Right lobe of liver (tissue), 4 donors: ENCODE measurements at regions not wholly inside any gene's neighbourhood (a gene's known extent, or its start where the extent isn't known, plus 50 kb on each side); places are given as distances from the start of the nearest gene placed in this dataset.

Experiments
- CTCF ChIP-seq, 4 donors: fragments of 200-600 bp in 3 of 4; fragments of 450-650 bp in 1 of 4; IDR thresholded peaks; one replicate each; pipeline versions ENCODE4 v1.5.1 to v1.8.0; 2016 to 2022; ENCODE audit warnings: antibody characterized with exemption in 4 of 4, mild to moderate bottlenecking in 2 of 4
- POLR2A ChIP-seq: fragments of 450-650 bp; IDR thresholded peaks from one replicate; pipeline ENCODE4 v1.6.1; 2017; ENCODE audit warnings: antibody characterized with exemption, mild to moderate bottlenecking
- donor health status: DM: no; HTN: no; CAD: no.
- donor health status: DM: no; HTN: no; CAD: no.
- donor health status: DM: no; HTN: yes; CAD: no.

- TF ChIP-seq CTCF (IDR thresholded peaks at IDR 0.05): no peak
- TF ChIP-seq POLR2A: no peak
Observed at GRCh38 chr9:79880626-79881025, 308.9 kb downstream of the TLE4 start.
